Adrenal gland (tissue), 9 donors: ENCODE measurements at regions not wholly inside any gene's neighbourhood (a gene's known extent, or its start where the extent isn't known, plus 50 kb on each side); places are given as distances from the start of the nearest gene placed in this dataset.
A peak's percentile ranks its signal among the peaks of the same experiment; 100 is the strongest.

Experiments
- DNase-seq, 7 donors: peaks; one replicate each; pipeline ENCODE4 v3.0.0-alpha.2; 2019 to 2020
- H3K27ac ChIP-seq, 5 donors: fragments of 200-600 bp; sonication (generic) in 4 of 5; 1 replicate in 3 of 5; 2 replicates in 2 of 5; pipeline versions ENCODE4 v1.5.1 to v1.8.0; 2016 to 2020; ENCODE audit warnings: mild to moderate bottlenecking in 1 of 5
- H3K27me3 ChIP-seq: fragments of 200-600 bp; 2 replicates; pipeline ENCODE4 v1.8.0; 2021
- H3K36me3 ChIP-seq, 2 donors: fragments of 200-600 bp; replicated peaks in 1 of 2; 1 replicate in 1 of 2; 2 replicates in 1 of 2; pipeline versions ENCODE4 v1.5.1 to v1.8.0; 2018 to 2022
- H3K4me1 ChIP-seq, 2 donors: fragments of 200-600 bp; replicated peaks in 1 of 2; 1 replicate in 1 of 2; 2 replicates in 1 of 2; pipeline versions ENCODE4 v1.5.1 to v1.8.0; 2018 to 2021
- H3K4me3 ChIP-seq, 4 donors: fragments of 200-600 bp; sonication (generic) in 3 of 4; one replicate each; pipeline ENCODE4 v1.5.1; 2016 to 2018
- H3K9me3 ChIP-seq, 3 donors: fragments of 200-600 bp; sonication (generic) in 1 of 3; replicated peaks in 1 of 3; 1 replicate in 2 of 3; 2 replicates in 1 of 3; pipeline versions ENCODE4 v1.5.1 to v1.8.0; 2016 to 2021
- CTCF ChIP-seq, 6 experiments: fragments of 450-650 bp in 4 of 6; fragments of 200-600 bp in 2 of 6; sonication (generic) in 1 of 6; IDR thresholded peaks; 1 replicate in 5 of 6; 2 replicates in 1 of 6; pipeline versions ENCODE4 v1.5.1 to v1.8.0; 2016 to 2021; ENCODE audit warnings: antibody characterized with exemption in 6 of 6, mild to moderate bottlenecking in 2 of 6, moderate library complexity in 1 of 6
- POLR2A ChIP-seq, 2 donors: fragments of 450-650 bp; IDR thresholded peaks; one replicate each; pipeline ENCODE4 v1.6.1; 2017; ENCODE audit warnings: antibody characterized with exemption in 2 of 2, mild to moderate bottlenecking in 2 of 2, moderate library complexity in 1 of 2
- WGBS, 4 donors: extraction: QIAGEN DNeasy Blood & Tissue Kit in 2 of 4; methylation state at CpG; one replicate each; pipeline versions ENCODE4 v1.1.5 to v1.1.7; 2013 to 2017; 5-methylcytosine and 5-hydroxymethylcytosine counted together
- intact Hi-C, 2 donors: fragments of 100-400 bp; cut with DNase I; formaldehyde crosslinking; loops; one replicate each; pipeline versions ENCODE4 v1.14.1 to v1.15.0; 2022 to 2023
- donor health status: healthy with polysubstance abuse.
- donor health status: Bipolar disorder and iron deficiency.
- donor health status: DM: yes; HTN: yes; CAD: no.
- donor health status: DM: no; HTN: no; CAD: no.
- donor health status: DM: no; HTN: no; CAD: no.

- H3K4me1 ChIP-seq: peaks cover 4 to 80% of the 10 kb centered on the region in 2 donors
- intact Hi-C loops: no loop called here
- H3K27ac ChIP-seq: peak overlapping the region in 2 of 5 donors; percentile 12 to 52
These were observed 183.0 kb downstream of the ETS2 start for GRCh38 chr21:38988509-38989378.

GRCh38 chr21:38987633-38988508, 182.1 kb downstream of the ETS2 start:
- Histone ChIP-seq H3K27me3 (no peaks in the 10 kb centered on the region), H3K4me3 (no peak overlapping the region), H3K36me3 (no peaks in the 10 kb centered on the region), H3K9me3 (no peaks in the 10 kb centered on the region), H3K27ac (peak overlapping the region in 2 of 5 donors; percentile 52 to 59), H3K4me1 (peaks cover 4 to 72% of the 10 kb centered on the region in 2 donors)
- intact Hi-C loops: no loop called here
- TF ChIP-seq POLR2A (IDR thresholded peaks at IDR 0.05) (no peak), CTCF (IDR thresholded peaks at IDR 0.05) (no peak)
- DNase-seq: no peak
- WGBS, 4 donors: 55 to 66% (median 61%) methylated on average over 12 of the region's 12 CpGs

More at GRCh38 chr21:38988509-38989378, 183.0 kb downstream of the ETS2 start:
- Histone ChIP-seq H3K4me3 (no peak overlapping the region), H3K36me3 (no peaks in the 10 kb centered on the region), H3K27me3 (no peaks in the 10 kb centered on the region), H3K9me3 (no peaks in the 10 kb centered on the region)
- no peak for TF ChIP-seq CTCF (IDR thresholded peaks at IDR 0.05)
- no peak for TF ChIP-seq POLR2A (IDR thresholded peaks at IDR 0.05)
- 81 to 89% (median 83%) methylated on average over 29 of the region's 29 CpGs for WGBS, 4 donors
- DNase-seq: no peak

GRCh38 chr21:38986806-38987632, 181.3 kb downstream of the ETS2 start:
- DNase-seq: no peak
- H3K27me3 ChIP-seq: no peaks in the 10 kb centered on the region
- TF ChIP-seq CTCF (IDR thresholded peaks at IDR 0.05) (no peak), POLR2A (IDR thresholded peaks at IDR 0.05) (no peak)
- 75 to 79% (median 77%) methylated on average over 13 of the region's 13 CpGs for WGBS, 4 donors
- H3K4me1 ChIP-seq: peaks cover 4 to 66% of the 10 kb centered on the region in 2 donors
- H3K4me3 ChIP-seq: no peak overlapping the region
- H3K36me3 ChIP-seq: no peaks in the 10 kb centered on the region
- H3K27ac ChIP-seq: peak overlapping the region in 2 of 5 donors; percentile 52 to 59
- H3K9me3 ChIP-seq: no peaks in the 10 kb centered on the region
- intact Hi-C loops: no loop called here
